ENCODE measurements at regions not wholly inside any gene's neighbourhood (a gene's known extent, or its start where the extent isn't known, plus 50 kb on each side); places are given as distances from the start of the nearest gene placed in this dataset.

DNA sequence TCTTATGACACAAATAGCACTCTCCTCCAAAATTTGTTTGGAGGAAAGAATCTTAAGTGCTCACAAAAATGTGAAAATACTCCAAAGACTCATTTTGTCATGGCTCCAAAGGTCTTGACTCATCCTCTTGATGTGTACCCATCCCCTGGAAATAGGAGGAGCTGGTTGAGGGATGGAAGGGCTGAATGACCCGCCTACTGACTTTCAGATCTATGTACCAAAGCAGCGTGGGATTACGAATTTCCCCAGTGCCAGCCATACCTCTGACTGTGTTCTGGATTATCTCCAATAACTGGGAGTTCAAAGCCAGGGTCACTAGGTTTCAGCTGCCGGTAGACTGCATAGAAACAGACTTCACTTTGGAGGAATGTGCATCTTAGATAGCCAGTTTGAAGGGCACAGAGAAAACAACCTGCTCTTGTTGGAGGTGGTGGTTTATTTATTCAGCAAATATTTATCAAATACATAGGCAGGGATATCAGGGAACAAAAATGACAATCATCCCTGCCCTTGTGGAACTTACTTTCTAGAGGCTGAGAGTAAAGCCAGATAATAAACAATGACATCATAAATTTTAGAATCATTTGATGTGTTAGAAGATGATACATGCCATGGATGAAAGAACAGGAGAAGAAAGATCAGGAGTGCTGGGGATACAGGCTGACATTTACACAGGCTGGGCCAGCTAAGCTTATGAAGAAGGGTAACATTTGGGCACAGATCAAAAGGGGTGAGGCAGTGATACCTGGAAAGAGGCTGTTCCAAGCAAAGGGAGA lies 246.6 kb downstream of the TBXT start:
- no peak for DNase-seq

DNA sequence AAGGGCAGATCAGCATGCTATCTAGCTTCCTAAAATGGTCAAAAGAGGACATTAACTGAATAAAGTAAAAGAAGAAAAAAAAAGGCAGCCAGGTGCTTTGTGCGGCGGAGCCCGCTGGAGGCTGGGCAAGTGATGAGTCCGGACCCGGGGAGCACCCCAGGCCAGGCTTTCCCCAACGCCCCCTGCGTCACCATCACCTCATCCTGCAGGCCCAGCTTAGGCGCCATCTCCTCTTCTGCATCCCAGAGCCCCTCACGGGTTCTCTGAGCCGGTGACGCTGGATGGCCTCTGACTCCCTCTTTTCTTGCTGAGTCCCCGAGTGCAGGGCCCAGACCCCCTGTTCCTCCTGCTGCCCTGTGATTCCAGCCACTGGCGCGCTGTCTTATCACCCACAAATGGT lies 250.1 kb downstream of the TBXT start:
- no peak for DNase-seq

DNA sequence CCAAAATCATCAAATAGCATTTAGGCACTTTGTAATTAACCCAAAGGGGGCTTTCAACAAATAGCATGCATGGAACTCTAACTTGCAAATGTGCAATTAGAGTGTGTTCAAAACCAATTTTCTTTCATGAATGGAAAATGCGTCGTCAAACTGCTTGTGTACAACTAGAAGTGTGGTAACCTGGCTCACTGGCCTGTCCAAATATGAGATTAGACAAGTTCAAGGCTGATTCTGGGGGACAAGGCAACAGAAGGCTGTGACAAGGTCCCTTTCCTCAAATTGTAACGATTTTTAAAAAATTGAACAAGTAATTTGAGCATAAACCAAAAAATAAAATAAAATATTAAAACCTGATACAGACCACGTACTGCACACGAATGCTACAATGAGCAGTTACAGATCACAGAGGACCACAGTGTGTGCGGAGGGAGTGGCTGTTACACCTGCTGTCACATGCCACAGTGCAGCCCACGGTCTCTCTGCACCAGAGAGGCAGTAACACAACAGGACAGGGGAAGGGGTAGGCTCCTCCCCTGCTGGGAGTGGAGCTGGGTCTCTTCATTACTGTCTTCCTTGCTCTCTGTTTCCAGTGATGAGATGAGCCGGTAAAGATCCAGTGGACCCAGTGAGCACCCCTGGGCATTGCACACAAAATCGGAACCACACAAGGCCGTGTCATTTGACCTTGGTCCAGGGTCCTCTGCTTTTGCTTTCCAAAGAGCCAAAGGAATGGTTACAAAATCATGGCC lies 252.2 kb upstream of the PDE10A start:
- no peak for DNase-seq

DNA sequence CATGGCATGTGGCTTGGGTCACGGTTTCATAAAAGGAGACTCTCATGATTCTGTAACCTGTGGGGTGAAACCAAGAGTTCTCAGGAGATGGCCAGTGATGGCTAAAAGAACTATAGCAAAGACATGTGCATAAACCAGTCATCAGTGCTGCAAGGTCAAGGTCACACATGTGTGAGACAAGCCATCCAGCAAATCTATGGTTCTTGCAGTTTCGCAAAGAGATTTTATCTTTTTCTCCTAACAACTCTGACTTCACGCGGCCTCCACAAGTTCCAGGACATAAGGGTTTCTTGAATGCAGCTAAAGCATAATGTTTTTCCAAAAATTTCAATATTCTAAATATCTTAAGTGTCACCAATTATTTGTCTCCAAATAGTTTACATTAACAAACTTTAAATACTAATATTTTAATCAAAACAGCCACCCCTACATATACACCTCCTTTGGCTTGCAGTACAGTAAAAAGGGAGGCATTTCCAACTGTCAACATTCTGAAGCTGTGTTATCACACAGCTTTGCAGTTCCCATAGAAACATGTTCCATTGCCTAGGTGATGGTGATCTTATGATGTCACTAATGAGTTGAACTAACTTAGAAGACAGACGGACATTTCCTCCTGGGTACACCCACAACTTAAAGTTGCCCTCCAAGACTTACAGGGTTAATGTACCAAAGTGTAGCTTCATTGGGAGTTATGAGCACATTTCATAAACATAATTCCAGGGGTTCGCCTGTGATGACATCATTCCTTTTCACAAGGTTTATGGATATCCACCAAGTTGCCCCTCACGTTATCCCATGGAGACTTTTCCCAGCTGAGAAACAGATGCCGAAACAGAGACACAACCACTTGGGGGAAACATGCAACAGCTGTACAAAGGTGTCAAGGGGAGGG lies 250.9 kb upstream of the PDE10A start:
- no peak for DNase-seq

DNA sequence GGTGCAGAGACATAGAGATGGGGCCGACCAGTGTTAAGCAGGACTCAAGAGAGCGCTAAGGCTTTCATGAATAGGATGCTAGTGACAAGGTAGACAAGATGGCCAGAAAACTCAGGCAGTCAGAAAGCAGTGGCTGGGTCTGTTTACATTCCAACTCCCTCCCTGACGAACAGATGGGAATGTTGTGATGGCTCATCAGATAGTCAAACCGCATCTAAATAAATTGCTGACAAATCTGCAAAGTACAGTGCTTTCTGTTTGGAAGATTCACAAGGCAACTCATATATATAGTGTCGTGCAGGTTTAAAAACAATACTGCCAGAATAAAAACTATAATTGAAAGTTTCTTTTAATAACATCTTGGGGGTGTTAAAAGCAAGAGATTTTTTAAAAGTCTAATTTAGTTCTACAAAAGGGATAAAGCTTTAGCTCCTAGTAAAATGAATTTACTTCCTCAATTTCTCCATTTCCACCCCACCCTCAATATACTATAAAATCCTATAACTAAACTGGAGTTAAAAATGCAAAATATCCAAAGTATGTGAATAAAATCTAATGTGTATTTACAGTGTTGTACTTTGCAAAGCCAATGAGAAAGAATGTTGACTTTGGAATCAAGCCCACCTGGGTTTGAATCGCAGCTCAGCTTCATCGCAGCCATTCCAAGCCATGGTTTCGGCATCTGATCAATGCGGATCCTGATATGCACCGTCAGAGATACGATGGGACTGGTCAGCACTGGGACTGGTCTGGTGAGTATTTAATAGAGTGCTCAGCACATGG lies 247.3 kb upstream of the PDE10A start:
- peak in 1 of 51 donors; percentile 11 for DNase-seq

GRCh38 chr6:165906736-165907135 lies 243.7 kb upstream of the PDE10A start:
- no peak for DNase-seq

- no peak for DNase-seq
Measured at GRCh38 chr6:165905744-165906143, 242.7 kb upstream of the PDE10A start.

- DNase-seq = no peak
Measured at GRCh38 chr6:165900970-165901369, 237.9 kb upstream of the PDE10A start.

- peak in 9 of 51 donors; percentile 5 to 66 (median 13) for DNase-seq
Measured at GRCh38 chr6:165899611-165900010, 236.6 kb upstream of the PDE10A start.

- DNase-seq = no peak
Measured at GRCh38 chr6:165895421-165896165, 232.6 kb upstream of the PDE10A start.

- no peak for DNase-seq
Measured at GRCh38 chr6:165894171-165894825, 231.3 kb upstream of the PDE10A start.

- no peak for DNase-seq
Measured at GRCh38 chr6:165893431-165893830, 230.4 kb upstream of the PDE10A start.

GRCh38 chr6:165891320-165891719 lies 228.3 kb upstream of the PDE10A start:
- no peak for DNase-seq

GRCh38 chr6:165890404-165890735 lies 227.3 kb upstream of the PDE10A start:
- DNase-seq = no peak

DNA sequence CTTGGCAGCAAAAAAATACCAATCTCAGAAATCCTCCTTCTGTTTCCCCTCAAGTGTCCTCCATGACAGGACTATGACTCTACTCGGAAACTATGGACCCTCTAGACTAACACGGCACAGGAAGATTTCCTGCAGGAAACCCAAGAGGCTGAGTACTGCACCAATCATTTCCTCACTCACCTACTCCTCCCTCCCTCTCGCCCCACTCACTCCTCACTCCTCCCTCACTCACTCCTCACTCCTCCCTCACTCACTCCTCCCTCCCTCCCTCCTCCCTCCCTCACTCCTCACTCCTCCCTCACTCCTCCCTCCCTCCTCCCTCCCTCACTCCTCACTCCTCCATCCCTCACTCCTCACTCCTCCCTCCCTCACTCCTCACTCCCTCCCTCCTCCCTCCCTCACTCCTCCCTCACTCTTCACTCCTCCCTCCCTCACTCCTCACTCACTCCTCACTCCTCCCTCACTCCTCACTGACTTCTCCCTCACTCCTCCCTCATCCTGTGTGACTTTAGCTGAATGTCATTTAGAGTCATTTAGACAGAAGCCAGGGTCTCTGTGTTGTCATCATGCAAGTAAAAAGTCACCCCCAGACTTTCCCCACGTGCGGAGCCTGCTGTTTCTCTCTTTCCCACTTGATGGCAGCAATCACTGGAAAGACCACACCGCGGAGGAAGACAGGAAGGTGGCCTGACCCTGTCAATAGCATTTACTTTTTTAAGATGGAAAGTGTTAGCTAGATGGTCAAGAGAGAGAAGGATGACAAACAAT lies 226.8 kb upstream of the PDE10A start:
- DNase-seq = peak in 7 of 51 donors; percentile 6 to 16 (median 9)

DNA sequence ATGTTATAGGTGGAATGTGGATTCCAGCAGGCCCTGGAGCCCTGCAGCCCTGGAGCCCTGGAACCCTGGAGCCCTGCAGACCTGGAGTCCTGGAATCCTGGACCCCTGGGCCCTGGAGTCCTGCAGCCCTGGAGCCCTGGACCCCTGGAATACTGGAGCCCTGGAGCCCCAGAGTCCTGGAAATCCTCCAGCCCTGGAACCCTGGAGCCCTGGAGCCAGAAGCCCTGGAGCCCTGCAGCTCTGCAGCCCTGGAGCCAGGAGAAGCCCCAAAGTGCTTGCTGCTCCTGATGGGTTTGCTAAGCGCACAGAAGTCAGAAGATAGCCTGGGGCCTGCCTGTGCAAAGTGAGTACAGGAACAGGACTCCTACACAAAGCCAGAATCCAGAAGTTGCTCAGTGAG lies 223.1 kb upstream of the PDE10A start:
- no peak for DNase-seq

GRCh38 chr6:165884813-165885765 lies 222.0 kb upstream of the PDE10A start:
- peak in 44 of 51 donors; percentile 3 to 80 (median 44) for DNase-seq
